ENCODE measurements at regions not wholly inside any gene's neighbourhood (a gene's known extent, or its start where the extent isn't known, plus 50 kb on each side); places are given as distances from the start of the nearest gene placed in this dataset.

DNA sequence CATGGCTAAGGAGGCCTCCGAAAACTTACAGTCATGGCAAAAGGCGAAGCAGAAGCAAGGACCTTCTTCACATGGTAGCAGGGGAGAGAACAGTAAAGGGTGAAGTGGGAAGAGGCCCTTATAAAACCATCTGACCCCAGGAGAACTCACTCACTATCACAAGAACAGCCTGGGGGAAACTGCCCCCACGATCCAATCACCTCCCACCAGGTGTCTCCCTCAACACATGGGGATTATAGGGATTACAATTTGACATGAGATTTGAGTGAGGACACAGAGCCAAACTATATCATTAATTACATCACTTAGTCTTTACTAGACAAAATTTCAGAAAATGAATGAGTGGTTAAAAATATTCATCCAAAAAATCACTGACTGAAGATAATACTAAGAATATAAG, 453.6 kb downstream of the COL12A1 start:
- TF ChIP-seq, protein P1, sequence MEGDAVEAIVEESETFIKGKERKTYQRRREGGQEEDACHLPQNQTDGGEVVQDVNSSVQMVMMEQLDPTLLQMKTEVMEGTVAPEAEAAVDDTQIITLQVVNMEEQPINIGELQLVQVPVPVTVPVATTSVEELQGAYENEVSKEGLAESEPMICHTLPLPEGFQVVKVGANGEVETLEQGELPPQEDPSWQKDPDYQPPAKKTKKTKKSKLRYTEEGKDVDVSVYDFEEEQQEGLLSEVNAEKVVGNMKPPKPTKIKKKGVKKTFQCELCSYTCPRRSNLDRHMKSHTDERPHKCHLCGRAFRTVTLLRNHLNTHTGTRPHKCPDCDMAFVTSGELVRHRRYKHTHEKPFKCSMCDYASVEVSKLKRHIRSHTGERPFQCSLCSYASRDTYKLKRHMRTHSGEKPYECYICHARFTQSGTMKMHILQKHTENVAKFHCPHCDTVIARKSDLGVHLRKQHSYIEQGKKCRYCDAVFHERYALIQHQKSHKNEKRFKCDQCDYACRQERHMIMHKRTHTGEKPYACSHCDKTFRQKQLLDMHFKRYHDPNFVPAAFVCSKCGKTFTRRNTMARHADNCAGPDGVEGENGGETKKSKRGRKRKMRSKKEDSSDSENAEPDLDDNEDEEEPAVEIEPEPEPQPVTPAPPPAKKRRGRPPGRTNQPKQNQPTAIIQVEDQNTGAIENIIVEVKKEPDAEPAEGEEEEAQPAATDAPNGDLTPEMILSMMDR (IDR thresholded peaks at IDR 0.05; ENCODE audit: insufficient read depth, missing control alignments): no peak
- FAIRE-seq (no peak), DNase-seq (ENCODE audit: insufficient read length, low spot score) (no peak)

DNA sequence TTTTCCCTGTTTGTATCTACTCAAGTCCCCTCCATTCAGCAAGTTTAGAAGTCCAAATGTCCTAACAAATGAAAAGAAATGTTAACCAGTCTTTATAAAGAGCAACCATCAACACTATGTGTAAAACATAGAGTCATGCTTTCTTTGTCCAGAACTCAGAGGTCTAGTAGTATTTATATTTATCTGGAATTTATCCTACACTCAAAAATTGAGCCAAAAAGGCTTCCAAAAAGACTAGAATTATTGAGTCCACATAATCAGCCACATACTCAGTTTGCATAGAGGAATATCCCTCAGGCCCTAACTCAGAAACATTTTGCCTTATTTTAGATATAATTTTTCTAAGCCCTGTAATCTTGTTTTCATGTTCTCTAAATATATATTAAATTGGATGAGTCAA, 455.0 kb downstream of the COL12A1 start:
- DNase-seq (ENCODE audit: insufficient read length, low spot score): no peak
- no peak for FAIRE-seq
- TF ChIP-seq, protein P1 (IDR thresholded peaks at IDR 0.05; ENCODE audit: insufficient read depth, missing control alignments): no peak

- DNase-seq (ENCODE audit: insufficient read length, low spot score): no peak
Observed at GRCh38 chr6:74749211-74750147, 456.4 kb downstream of the COL12A1 start.

DNA sequence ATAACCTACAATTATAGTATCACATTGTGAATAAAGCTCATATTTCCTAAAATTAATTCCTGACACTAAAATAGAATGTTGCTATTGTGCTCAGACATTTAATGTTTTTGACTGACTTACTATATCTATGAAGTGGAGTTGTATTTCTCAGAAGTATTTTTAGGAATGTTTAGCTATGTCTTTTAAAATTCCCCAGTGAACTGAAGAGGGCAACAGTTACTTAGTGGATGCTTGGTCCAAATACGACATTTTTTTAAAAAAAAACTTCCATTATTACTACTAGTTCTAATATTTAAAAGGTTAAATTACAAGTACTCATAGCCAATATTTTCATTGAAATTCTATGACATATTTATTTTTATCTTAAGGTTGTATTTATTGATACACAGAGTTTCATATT, 460.2 kb downstream of the COL12A1 start:
- TF ChIP-seq, protein P1 (IDR thresholded peaks at IDR 0.05; ENCODE audit: insufficient read depth, missing control alignments): no peak
- no peak for FAIRE-seq
- no peak for DNase-seq (ENCODE audit: insufficient read length, low spot score)

More at GRCh38 chr6:74749211-74750147, 456.4 kb downstream of the COL12A1 start:
- TF ChIP-seq, protein P1 (IDR thresholded peaks at IDR 0.05; ENCODE audit: insufficient read depth, missing control alignments): no peak
- no peak for FAIRE-seq

DNA sequence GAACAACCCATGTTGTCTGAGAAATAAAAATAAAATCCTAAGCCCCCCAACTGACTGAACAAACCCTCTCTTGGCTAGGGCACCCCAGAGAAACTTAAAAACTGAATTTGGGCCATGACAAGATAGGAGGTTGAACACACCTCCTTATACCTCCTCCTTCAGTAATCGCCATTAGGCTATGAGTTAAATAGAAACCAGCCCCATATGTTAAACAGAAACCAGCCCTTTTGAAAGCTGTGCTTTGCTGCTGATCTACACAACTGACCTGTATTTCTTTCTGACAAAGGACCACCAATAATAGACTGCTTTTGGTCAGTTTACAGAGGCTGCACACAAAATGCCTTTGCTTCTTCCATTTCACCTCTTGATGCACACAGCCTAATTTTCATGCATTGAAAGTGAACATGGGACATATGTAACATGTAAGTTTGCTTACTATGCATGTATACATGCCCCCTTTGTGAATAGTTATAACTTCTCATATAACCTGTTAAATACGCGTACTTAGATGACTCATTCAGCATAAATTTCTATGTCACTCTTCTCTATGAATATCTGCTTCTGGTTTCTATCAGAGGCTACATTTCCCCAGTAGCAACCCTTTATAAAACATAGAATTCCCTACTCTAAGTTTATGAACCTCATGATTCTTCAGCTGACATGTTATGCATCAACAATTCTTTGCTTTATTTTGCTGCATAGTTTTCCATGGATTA, 462.9 kb downstream of the COL12A1 start:
- FAIRE-seq (no peak), DNase-seq (ENCODE audit: insufficient read length, low spot score) (no peak)
- TF ChIP-seq, protein P1 (IDR thresholded peaks at IDR 0.05; ENCODE audit: insufficient read depth, missing control alignments): no peak

DNA sequence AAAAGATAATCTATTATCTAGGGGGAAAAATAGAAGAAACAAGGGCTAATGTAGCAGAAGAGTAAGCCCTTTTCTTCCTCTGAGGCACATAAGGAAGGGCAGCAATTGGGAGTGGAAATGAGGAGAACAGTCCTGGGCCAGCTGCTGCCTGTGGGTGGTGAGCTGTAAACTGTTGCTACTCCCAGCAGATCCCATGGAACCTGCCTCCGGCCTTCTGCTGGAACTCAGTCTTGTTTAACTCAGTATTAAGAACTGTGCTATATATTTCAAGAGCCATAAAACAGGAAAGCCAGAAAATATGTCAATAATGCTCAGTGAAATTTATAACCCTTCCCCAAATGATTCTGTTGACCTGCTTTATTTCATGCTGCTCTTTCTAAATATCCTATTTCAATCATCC, 464.2 kb downstream of the COL12A1 start:
- TF ChIP-seq, protein P1 (IDR thresholded peaks at IDR 0.05; ENCODE audit: insufficient read depth, missing control alignments): no peak
- no peak for FAIRE-seq
- DNase-seq (ENCODE audit: insufficient read length, low spot score): no peak

Data from D721Med (cell line).